H1 (cell line): ENCODE measurements at regions not wholly inside any gene's neighbourhood (a gene's known extent, or its start where the extent isn't known, plus 50 kb on each side); places are given as distances from the start of the nearest gene placed in this dataset.

ENCODE experiments used
- CTCF ChIA-PET: fragments of 300-600 bp; sonication (Branson Sonifier 250); formaldehyde crosslinking; loops from one replicate; lab custom pipeline; 2021; ENCODE audit not compliant: partially characterized antibody; lab: Charles Lee
- POLR2A ChIA-PET: fragments of 300-600 bp; sonication (Branson Sonifier 250); formaldehyde crosslinking; loops from one replicate; lab custom pipeline; 2021; ENCODE audit warnings: inconsistent platforms; ENCODE audit not compliant: partially characterized antibody; lab: Charles Lee
- DNase-seq, 2 experiments: peaks; one replicate each; pipeline versions ENCODE4 v3.0.0 to v3.0.0-alpha.2; 2010 to 2022; ENCODE audit warnings: low spot score in 2 of 2, low read depth in 1 of 2, mixed read lengths in 1 of 2
- FAIRE-seq: peaks from 2 replicates; lab custom pipeline; 2011; peaks lifted over from hg19 to GRCh38; lab: Jason Lieb, UNC
- H2AFZ ChIP-seq: 2 replicates; pipeline ENCODE4 v1.8.1; 2012; ENCODE audit warnings: low read length, inconsistent platforms
- H2AK5ac ChIP-seq: 2 replicates; pipeline ENCODE4 v1.6.1; 2013; ENCODE audit warnings: low read depth, low read length
- H2BK120ac ChIP-seq: replicated peaks from 2 replicates; pipeline ENCODE3; 2013; ENCODE audit warnings: low read depth, low read length, inconsistent platforms
- H2BK12ac ChIP-seq: 2 replicates; pipeline ENCODE4 v1.6.1; 2013; ENCODE audit warnings: low read depth, low read length
- H2BK15ac ChIP-seq: 2 replicates; pipeline ENCODE4 v1.6.1; 2013; ENCODE audit warnings: low read length
- H2BK20ac ChIP-seq: 2 replicates; pipeline ENCODE4 v1.6.1; 2013; ENCODE audit warnings: low read length
- H2BK5ac ChIP-seq: 2 replicates; pipeline ENCODE4 v1.6.1; 2013; ENCODE audit warnings: low read depth, low read length
- H3K14ac ChIP-seq: 2 replicates; pipeline ENCODE4 v1.6.1; 2013; ENCODE audit warnings: inconsistent platforms; ENCODE audit not compliant: insufficient read length
- H3K18ac ChIP-seq: 2 replicates; pipeline ENCODE4 v1.6.1; 2013; ENCODE audit warnings: low read length; ENCODE audit errors: extremely low read depth
- H3K23ac ChIP-seq: 2 replicates; pipeline ENCODE4 v1.6.1; 2013; ENCODE audit warnings: inconsistent platforms; ENCODE audit not compliant: insufficient read length
- H3K23me2 ChIP-seq: 2 replicates; pipeline ENCODE4 v1.6.1; 2013; ENCODE audit warnings: low read depth, low read length
- H3K27ac ChIP-seq: 2 replicates; pipeline ENCODE4 v1.6.1; 2011; ENCODE audit warnings: low read depth, low read length, inconsistent platforms
- H3K27me3 ChIP-seq, 4 experiments: replicated peaks in 1 of 4; 1 replicate in 1 of 4; 2 replicates in 3 of 4; pipeline versions ENCODE4 v1.6.1 to v1.8.1; 2011 to 2013; ENCODE audit warnings: low read length in 3 of 4, mild to moderate bottlenecking in 3 of 4, inconsistent platforms in 2 of 4, mixed read lengths in 2 of 4, moderate library complexity in 1 of 4; ENCODE audit not compliant: control insufficient read depth in 3 of 4, insufficient read depth in 3 of 4; ENCODE audit errors: extremely low read depth in 1 of 4
- H3K36me3 ChIP-seq, 4 experiments: 2 replicates each; pipeline versions ENCODE4 v1.6.1 to v1.8.1; 2011 to 2013; ENCODE audit warnings: mild to moderate bottlenecking in 4 of 4, low read length in 3 of 4, moderate library complexity in 2 of 4, control low read depth in 1 of 4, inconsistent platforms in 1 of 4; ENCODE audit not compliant: insufficient read depth in 4 of 4, control insufficient read depth in 2 of 4
- H3K4ac ChIP-seq: replicated peaks from 2 replicates; pipeline ENCODE3; 2013; ENCODE audit warnings: low read length, low read depth, mixed read lengths, inconsistent platforms; ENCODE audit not compliant: insufficient read length
- H3K4me1 ChIP-seq, 4 experiments: replicated peaks in 1 of 4; 1 replicate in 1 of 4; 2 replicates in 3 of 4; pipeline versions ENCODE4 v1.6.1 to v1.8.1; 2011 to 2013; ENCODE audit warnings: low read length in 3 of 4, inconsistent platforms in 2 of 4, mixed read lengths in 1 of 4; ENCODE audit not compliant: insufficient read depth in 4 of 4, control insufficient read depth in 3 of 4
- H3K4me2 ChIP-seq, 2 experiments: 2 replicates each; pipeline versions ENCODE4 v1.6.1 to v1.8.1; 2011 to 2013; ENCODE audit warnings: low read depth in 2 of 2, low read length in 2 of 2, control low read depth in 1 of 2, inconsistent platforms in 1 of 2, mild to moderate bottlenecking in 1 of 2; ENCODE audit not compliant: insufficient read depth in 1 of 2
- H3K4me3 ChIP-seq, 4 experiments: fragments of 200-600, 300-600 bp in 1 of 4; sonication (generic), shearing (Covaris generic), sonication (Bioruptor Twin) in 1 of 4; 2 replicates each; pipeline versions ENCODE4 v1.5.1 to v1.8.1; 2011 to 2016; ENCODE audit warnings: low read length in 4 of 4, low read depth in 3 of 4, control low read depth in 2 of 4, inconsistent platforms in 2 of 4, mild to moderate bottlenecking in 2 of 4, mixed read lengths in 1 of 4, moderate library complexity in 1 of 4; ENCODE audit not compliant: insufficient read depth in 2 of 4; ENCODE audit errors: extremely low read depth in 1 of 4
- H3K56ac ChIP-seq: replicated peaks from 2 replicates; pipeline ENCODE3; 2013; ENCODE audit warnings: low read depth, mild to moderate bottlenecking, mixed read lengths, low read length, inconsistent platforms; ENCODE audit not compliant: insufficient read length
- H3K79me1 ChIP-seq: 2 replicates; pipeline ENCODE4 v1.6.1; 2013; ENCODE audit warnings: low read depth, low read length, control low read depth
- H3K79me2 ChIP-seq, 2 experiments: 2 replicates each; pipeline versions ENCODE4 v1.6.1 to v1.8.1; 2012 to 2013; ENCODE audit warnings: low read length in 2 of 2, mild to moderate bottlenecking in 2 of 2, inconsistent platforms in 1 of 2; ENCODE audit not compliant: insufficient read depth in 2 of 2, control insufficient read depth in 1 of 2
- H3K9ac ChIP-seq, 4 experiments: replicated peaks in 1 of 4; 1 replicate in 1 of 4; 2 replicates in 3 of 4; pipeline versions ENCODE4 v1.6.1 to v1.8.1; 2011 to 2013; ENCODE audit warnings: low read depth in 3 of 4, low read length in 3 of 4, control low read depth in 2 of 4, mild to moderate bottlenecking in 2 of 4, moderate library complexity in 2 of 4, inconsistent platforms in 1 of 4; ENCODE audit errors: extremely low read depth in 1 of 4
- H3K9me3 ChIP-seq, 2 experiments: 2 replicates each; pipeline versions ENCODE4 v1.6.1 to v1.8.1; 2012 to 2013; ENCODE audit warnings: mild to moderate bottlenecking in 2 of 2, moderate library complexity in 2 of 2, control low read depth in 1 of 2, inconsistent platforms in 1 of 2, low read depth in 1 of 2, low read length in 1 of 2, mixed read lengths in 1 of 2; ENCODE audit not compliant: insufficient read depth in 2 of 2
- H4K20me1 ChIP-seq, 2 experiments: replicated peaks in 1 of 2; 2 replicates each; pipeline versions ENCODE3 to v1.8.1; 2011 to 2013; ENCODE audit warnings: inconsistent platforms in 2 of 2, low read length in 2 of 2, mild to moderate bottlenecking in 1 of 2; ENCODE audit not compliant: insufficient read depth in 2 of 2, control insufficient read depth in 1 of 2
- H4K5ac ChIP-seq: 2 replicates; pipeline ENCODE4 v1.6.1; 2013; ENCODE audit warnings: low read length, low read depth, mixed read lengths, inconsistent platforms; ENCODE audit not compliant: insufficient read length
- H4K8ac ChIP-seq: 2 replicates; pipeline ENCODE4 v1.8.0; 2013; ENCODE audit warnings: mild to moderate bottlenecking, moderate library complexity, low read length, inconsistent platforms; ENCODE audit not compliant: insufficient read depth; ENCODE audit errors: extremely low read depth
- H4K91ac ChIP-seq: replicated peaks from 2 replicates; pipeline ENCODE3; 2013; ENCODE audit warnings: low read length, mixed read lengths, inconsistent platforms; ENCODE audit not compliant: insufficient read length
- BACH1 ChIP-seq: IDR thresholded peaks from 2 replicates; pipeline ENCODE4 v1.6.1; 2012; ENCODE audit warnings: low read length, improper control_type of control experiment
- BRCA1 ChIP-seq: IDR thresholded peaks from 2 replicates; pipeline ENCODE4 v1.6.1; 2012; ENCODE audit warnings: low read depth, low read length, improper control_type of control experiment
- CEBPB ChIP-seq: IDR thresholded peaks from 2 replicates; pipeline ENCODE4 v1.6.1; 2012; ENCODE audit warnings: low read depth, low read length
- CTBP2 ChIP-seq: IDR thresholded peaks from 2 replicates; pipeline ENCODE4 v1.7.0; 2011; ENCODE audit warnings: borderline replicate concordance, mild to moderate bottlenecking, moderate library complexity, mixed read lengths, low read length; ENCODE audit not compliant: insufficient read depth, insufficient read length
- EGR1 ChIP-seq: IDR thresholded peaks from 2 replicates; pipeline ENCODE4 v1.6.1; 2011; ENCODE audit warnings: low read depth, low read length, borderline replicate concordance
- EP300 ChIP-seq, 2 experiments: IDR thresholded peaks; 1 replicate in 1 of 2; 2 replicates in 1 of 2; pipeline ENCODE4 v1.6.1; 2011 to 2012; ENCODE audit warnings: low read depth in 2 of 2, low read length in 2 of 2, mild to moderate bottlenecking in 2 of 2, borderline replicate concordance in 1 of 2, inconsistent platforms in 1 of 2, moderate library complexity in 1 of 2
- EZH2 ChIP-seq: fragments of 200-600 bp; sonication (generic); IDR thresholded peaks from 2 replicates; pipeline ENCODE4 v1.7.1; 2012; ENCODE audit warnings: low read depth, mild to moderate bottlenecking, moderate library complexity, low read length, inconsistent platforms; ENCODE audit not compliant: severe bottlenecking
- GTF2F1 ChIP-seq: IDR thresholded peaks from 2 replicates; pipeline ENCODE4 v1.6.1; 2012; ENCODE audit warnings: low read depth, low read length, improper control_type of control experiment, borderline replicate concordance
- KDM1A ChIP-seq: fragments of 200-600, 300-600 bp; sonication (generic); IDR thresholded peaks from 2 replicates; pipeline ENCODE4 v1.7.1; 2016; ENCODE audit warnings: mild to moderate bottlenecking, low read length, borderline replicate concordance
- NANOG ChIP-seq: IDR thresholded peaks from 2 replicates; pipeline ENCODE4 v1.6.1; 2011; ENCODE audit warnings: low read length, low read depth, mild to moderate bottlenecking, inconsistent platforms; ENCODE audit not compliant: insufficient read depth, poor library complexity, severe bottlenecking
- RAD21 ChIP-seq, 2 experiments: IDR thresholded peaks in 1 of 2; conservative IDR thresholded peaks in 1 of 2; 2 replicates each; pipeline ENCODE4 v1.6.1; 2011; ENCODE audit warnings: low read depth in 2 of 2, low read length in 2 of 2, improper control_type of control experiment in 1 of 2, inconsistent platforms in 1 of 2, mild to moderate bottlenecking in 1 of 2, moderate library complexity in 1 of 2
- SIRT6 ChIP-seq: IDR thresholded peaks from one replicate; pipeline ENCODE4 v1.7.1; 2012; ENCODE audit warnings: low read length, inconsistent platforms
- SP4 ChIP-seq: IDR thresholded peaks from 2 replicates; pipeline ENCODE4 v1.6.1; 2012; ENCODE audit warnings: low read length, inconsistent platforms
- TAF1 ChIP-seq: IDR thresholded peaks from 2 replicates; pipeline ENCODE4 v1.6.1; 2011; ENCODE audit warnings: mild to moderate bottlenecking, low read depth, low read length
- TEAD4 ChIP-seq: IDR thresholded peaks from 2 replicates; pipeline ENCODE4 v1.6.1; 2012; ENCODE audit warnings: low read depth, low read length, inconsistent platforms, mixed read lengths
- ZNF274 ChIP-seq: IDR thresholded peaks from 2 replicates; pipeline ENCODE4 v1.7.0; 2012; ENCODE audit warnings: low read length, borderline replicate concordance; ENCODE audit errors: extremely low read depth
- WGBS, 2 experiments: shearing (Covaris generic) in 1 of 2; methylation state at CpG; one replicate each; pipeline versions ENCODE4 v1.1.6 to v1.1.7; 2013 to 2015; ENCODE audit warnings: low lambda C conversion rate in 2 of 2, mixed read lengths in 2 of 2, inconsistent platforms in 1 of 2, low coverage in 1 of 2, missing lambda C conversion rate in 1 of 2; ENCODE audit not compliant: insufficient replicate concordance in 2 of 2, insufficient coverage in 1 of 2, insufficient read length in 1 of 2; ENCODE audit errors: extremely low coverage in 1 of 2, missing lambda C conversion rate in 1 of 2; 5-methylcytosine and 5-hydroxymethylcytosine counted together

DNA sequence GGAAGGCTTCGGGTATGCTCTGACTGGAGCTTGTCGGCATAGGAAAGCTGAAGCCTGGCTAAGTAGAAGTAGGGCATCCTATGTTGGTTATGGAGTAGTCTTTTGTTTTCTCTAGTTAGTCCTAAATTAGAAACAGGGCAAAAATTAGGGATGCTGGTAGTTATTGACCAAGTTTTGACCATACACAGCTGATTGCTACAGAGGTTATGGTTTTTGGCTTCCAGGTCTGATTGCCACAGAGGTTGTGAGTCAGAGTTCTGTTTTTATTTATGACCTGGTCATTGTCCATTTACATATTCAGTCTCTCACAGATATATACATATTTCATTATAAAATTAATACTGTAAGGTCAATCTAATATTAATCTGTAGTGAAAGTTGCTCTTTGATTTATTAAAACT is 219.2 kb downstream of the FSCB start:
- Histone ChIP-seq H2AK5ac (no peak overlapping the region), H3K4me3 (no peak overlapping the region), H3K4ac (no peak overlapping the region), H3K9ac (no peak overlapping the region), H3K27ac (no peak overlapping the region), H3K23ac (no peak overlapping the region), H2BK12ac (no peak overlapping the region), H3K4me1 (no peaks in the 10 kb centered on the region), H2BK120ac (no peak overlapping the region), H3K56ac (no peak overlapping the region), H3K79me1 (no peaks in the 10 kb centered on the region), H2BK15ac (no peak overlapping the region), H3K4me2 (no peak overlapping the region), H4K20me1 (no peaks in the 10 kb centered on the region), H3K9me3 (no peaks in the 10 kb centered on the region), H3K23me2 (no peaks in the 10 kb centered on the region), H3K18ac (no peak overlapping the region), H3K36me3 (no peaks in the 10 kb centered on the region), H4K8ac (no peak overlapping the region), H3K79me2 (no peaks in the 10 kb centered on the region), H2BK5ac (no peak overlapping the region), H3K14ac (no peak overlapping the region), H3K27me3 (no peaks in the 10 kb centered on the region), H2AFZ (no peak overlapping the region), H4K5ac (no peak overlapping the region), H4K91ac (no peak overlapping the region), H2BK20ac (no peak overlapping the region)
- CTCF ChIA-PET: no interaction called here
- DNase-seq: no peak
- FAIRE-seq: no peak
- POLR2A ChIA-PET: no interaction called here
- 100% methylated on average over 2 of the region's 2 CpGs; no CpG with 5 or more reads in 1 of the 2 experiments for WGBS, 2 experiments
- TF ChIP-seq TAF1 (no peak), BRCA1 (no peak), KDM1A (no peak), CEBPB (no peak), NANOG (no peak), BACH1 (no peak), EZH2 (no peak), TEAD4 (no peak), GTF2F1 (no peak), ZNF274 (no peak), CTBP2 (no peak), SP4 (no peak), SIRT6 (no peak), EGR1 (no peak), EP300 (IDR thresholded peaks at IDR 0.05; ENCODE audit: borderline replicate concordance in 1 of 2, low read depth in 2 of 2, low read length in 2 of 2) (no peak), RAD21 (IDR thresholded peaks at IDR 0.05 in 1 of 2, conservative IDR thresholded peaks at IDR 0.05 in 1 of 2; ENCODE audit: low read depth in 2 of 2, low read length in 2 of 2) (no peak)
